GM10248 (cell line): ENCODE measurements at regions not wholly inside any gene's neighbourhood (a gene's known extent, or its start where the extent isn't known, plus 50 kb on each side); places are given as distances from the start of the nearest gene placed in this dataset.

ENCODE experiments used
- CTCF ChIA-PET: fragments of 300-600 bp; sonication (Branson Sonifier 250); formaldehyde crosslinking; extraction: SDS; loops from one replicate; lab custom pipeline; 2021; ENCODE audit warnings: antibody characterized with exemption; lab: Yijun Ruan, JAX
- POLR2A ChIA-PET: fragments of 350-650 bp; sonication (Branson Sonifier 250); formaldehyde crosslinking; extraction: SDS; loops from one replicate; lab custom pipeline; 2020; ENCODE audit warnings: antibody characterized with exemption; lab: Yijun Ruan, JAX
- DNase-seq: peaks from one replicate; pipeline ENCODE4 v3.0.0; 2012; ENCODE audit errors: extremely low spot score
- CTCF ChIP-seq: IDR thresholded peaks from 2 replicates; pipeline ENCODE4 v1.5.1; 2012; ENCODE audit warnings: mild to moderate bottlenecking, low read depth; ENCODE audit errors: extremely low read depth, missing control alignments, control extremely low read depth

GRCh38 chrX:110955706-110956105, 140.3 kb upstream of the PAK3 start:
- POLR2A ChIA-PET = no interaction called here
- no peak for DNase-seq
- CTCF ChIA-PET = no interaction called here
- no peak for TF ChIP-seq CTCF

GRCh38 chrX:110954428-110955100, 141.4 kb upstream of the PAK3 start:
- TF ChIP-seq CTCF = no peak
- DNase-seq = no peak
- ChIA-PET CTCF (no interaction called here), POLR2A (no interaction called here)

GRCh38 chrX:110951472-110952269, 144.3 kb upstream of the PAK3 start:
- ChIA-PET CTCF (no interaction called here), POLR2A (no interaction called here)
- TF ChIP-seq CTCF = no peak
- no peak for DNase-seq

GRCh38 chrX:110944751-110945675, 149.4 kb upstream of the CHRDL1 start:
- ChIA-PET CTCF (no interaction called here), POLR2A (no interaction called here)
- no peak for DNase-seq
- TF ChIP-seq CTCF = no peak

GRCh38 chrX:110944311-110944750, 148.7 kb upstream of the CHRDL1 start:
- POLR2A ChIA-PET = no interaction called here
- peak; percentile 7 for DNase-seq
- CTCF ChIA-PET = no interaction called here
- TF ChIP-seq CTCF = no peak

- no peak for DNase-seq
- ChIA-PET POLR2A (no interaction called here), CTCF (no interaction called here)
- TF ChIP-seq CTCF = no peak
These were observed 146.3 kb upstream of the CHRDL1 start for GRCh38 chrX:110941906-110942305.
